GM21723 (cell line): ENCODE measurements at regions not wholly inside any gene's neighbourhood (a gene's known extent, or its start where the extent isn't known, plus 50 kb on each side); places are given as distances from the start of the nearest gene placed in this dataset.

Source experiments
- ATAC-seq: cut with Tn5 transposase; IDR thresholded peaks from one replicate; pipeline ENCODE4 v1.9.1; 2021; ENCODE audit warnings: mild to moderate bottlenecking, moderate library complexity; ENCODE audit not compliant: unreplicated experiment

- no peak for ATAC-seq
These were observed 146.8 kb downstream of the FAM43A start for GRCh38 chr3:194832346-194833104.

- no peak for ATAC-seq
These were observed 147.6 kb downstream of the FAM43A start for GRCh38 chr3:194833114-194833910.

DNA sequence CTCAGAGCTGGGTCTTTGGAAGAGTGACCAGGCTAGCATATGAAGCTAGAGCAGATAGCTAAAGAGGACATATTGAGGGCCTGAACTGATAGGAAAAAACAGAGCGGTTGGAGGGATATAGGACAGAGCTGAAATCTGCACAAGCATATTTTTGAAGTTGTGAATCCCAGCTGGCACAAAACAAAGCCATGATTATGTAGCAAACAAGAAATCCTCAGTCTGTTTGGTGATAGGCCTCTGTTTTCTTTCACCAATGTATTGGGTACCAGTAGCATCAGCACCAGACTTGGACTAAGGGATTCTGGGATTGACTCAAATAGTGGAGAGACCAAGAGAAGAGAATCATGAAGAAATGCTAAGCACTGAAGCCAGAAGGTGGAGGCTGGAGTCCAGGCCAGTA lies 151.0 kb downstream of the FAM43A start:
- ATAC-seq, result no peak

DNA sequence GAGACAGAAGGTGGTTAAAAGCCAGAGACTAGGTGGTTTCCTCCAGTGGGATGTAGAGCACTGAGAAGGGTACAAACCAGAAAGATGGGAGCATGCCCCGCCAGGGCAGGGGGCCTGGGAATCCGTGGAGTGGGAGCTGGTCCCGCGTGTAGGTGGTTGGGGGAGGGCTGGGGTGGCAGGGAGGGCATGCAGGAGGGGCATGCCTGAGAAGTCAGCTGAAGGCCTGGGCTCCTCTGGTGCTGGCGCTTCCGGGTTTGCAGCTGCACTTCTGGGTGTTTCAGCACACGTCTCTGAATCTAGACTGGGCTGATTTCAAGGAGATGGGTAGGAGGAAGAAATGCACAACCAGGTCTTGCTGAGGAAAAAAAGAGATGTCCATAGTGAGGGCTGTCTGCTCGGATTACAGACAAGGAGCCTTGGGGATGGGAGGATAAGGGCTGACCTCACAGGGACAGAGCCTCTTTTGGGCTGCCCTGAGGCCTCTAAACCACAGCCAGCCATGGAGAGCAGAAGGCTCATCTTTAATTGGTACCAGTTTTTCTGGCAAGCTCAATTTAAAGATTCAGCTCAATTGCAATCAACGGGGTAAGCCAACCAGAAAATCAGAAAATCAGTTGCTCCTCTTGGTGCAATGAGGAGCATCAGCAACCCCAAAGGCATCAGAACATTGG lies 151.9 kb downstream of the FAM43A start:
- ATAC-seq, result no peak

DNA sequence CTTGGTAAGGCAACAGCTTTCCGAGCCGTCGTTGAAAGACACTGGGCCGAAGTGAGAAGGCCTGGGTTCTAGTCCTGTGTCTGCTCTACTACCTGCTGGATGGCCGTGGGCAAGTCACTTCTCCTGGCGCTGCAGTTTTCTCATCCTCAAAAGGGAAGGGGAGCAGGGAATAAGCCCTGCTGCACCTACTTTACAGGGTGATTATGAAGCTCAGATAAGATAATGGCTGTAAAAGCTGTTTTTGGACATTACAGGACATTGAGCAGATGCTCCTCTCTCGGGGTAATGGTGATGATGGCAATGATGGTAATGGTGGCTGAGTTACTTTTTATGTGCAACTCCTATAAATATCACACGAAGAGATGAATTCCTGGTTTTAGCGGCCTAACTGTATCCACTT lies 152.6 kb downstream of the FAM43A start:
- ATAC-seq, result no peak

GRCh38 chr3:194840661-194841514 lies 155.2 kb downstream of the FAM43A start:
- no peak for ATAC-seq

DNA sequence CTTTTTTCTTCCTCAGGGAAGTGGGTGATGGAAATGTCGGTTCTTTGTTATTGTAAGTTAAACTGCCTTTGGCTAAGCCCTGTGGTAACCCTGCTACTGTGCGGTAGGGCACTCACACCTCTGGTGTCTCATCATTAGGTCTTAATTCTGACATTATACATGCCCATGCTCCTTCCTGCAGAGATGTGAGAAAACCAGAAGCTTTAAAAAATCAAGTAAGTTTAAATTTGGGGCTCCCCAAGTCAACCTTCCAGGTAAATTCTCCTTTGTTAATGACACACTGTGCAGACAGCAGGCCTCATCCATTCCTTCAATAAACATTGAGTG lies 155.8 kb downstream of the FAM43A start:
- no peak for ATAC-seq

DNA sequence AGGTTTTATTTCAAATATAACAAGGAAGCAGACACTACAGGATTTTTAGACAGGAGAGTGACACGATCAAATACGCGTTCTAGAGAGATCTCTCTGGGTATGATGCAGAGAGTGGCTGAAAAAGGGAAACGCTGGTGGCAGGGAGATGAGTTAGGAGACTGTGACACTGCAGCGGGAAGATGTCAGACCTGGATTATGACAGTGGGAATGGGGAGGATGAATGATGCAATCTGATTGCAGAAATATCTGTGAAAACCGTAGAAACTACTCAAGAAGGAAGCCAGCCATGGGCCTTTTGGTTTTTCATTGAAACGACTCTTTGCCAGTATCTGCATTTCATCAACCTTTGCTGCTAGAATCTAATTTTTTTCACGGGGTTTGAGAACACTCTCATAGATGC lies 157.9 kb downstream of the FAM43A start:
- no peak for ATAC-seq

- no peak for ATAC-seq
These were observed 158.4 kb downstream of the FAM43A start for GRCh38 chr3:194844046-194844445.

DNA sequence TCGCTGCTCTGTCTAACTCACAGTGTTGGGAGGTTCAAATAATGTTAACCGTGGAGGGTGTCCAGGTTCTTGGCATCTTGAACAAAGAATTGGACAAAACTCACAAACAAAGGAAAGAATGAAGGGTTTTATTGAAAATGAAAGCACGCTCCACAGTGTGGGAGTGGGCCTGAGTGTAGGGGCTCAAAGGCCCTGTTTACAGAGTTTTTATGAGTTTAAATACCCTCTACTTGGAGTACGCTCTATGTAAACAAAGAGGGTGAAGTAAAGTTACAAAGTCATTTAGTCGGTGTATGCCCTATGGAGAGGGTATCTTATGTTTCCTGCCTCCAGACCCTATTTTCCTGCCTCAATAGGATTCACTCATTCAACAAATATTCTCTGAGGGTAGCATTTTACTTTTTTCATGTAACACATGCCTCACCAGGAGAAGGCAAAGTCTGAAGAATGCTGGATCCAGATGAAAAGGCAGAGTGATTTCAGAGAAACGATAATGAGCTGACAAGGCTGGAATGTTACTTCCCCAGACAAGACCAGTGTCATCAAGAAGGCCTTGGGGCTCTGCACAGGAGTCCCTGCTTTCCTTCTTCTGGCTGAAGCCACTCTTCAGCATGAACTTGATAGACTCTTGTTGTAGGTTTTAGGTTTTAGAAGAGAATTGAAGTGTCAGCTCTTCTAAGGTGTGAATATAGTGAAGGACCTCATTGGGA lies 163.6 kb downstream of the FAM43A start:
- no peak for ATAC-seq

- ATAC-seq, result no peak
These were observed 165.6 kb downstream of the FAM43A start for GRCh38 chr3:194851254-194851653.

DNA sequence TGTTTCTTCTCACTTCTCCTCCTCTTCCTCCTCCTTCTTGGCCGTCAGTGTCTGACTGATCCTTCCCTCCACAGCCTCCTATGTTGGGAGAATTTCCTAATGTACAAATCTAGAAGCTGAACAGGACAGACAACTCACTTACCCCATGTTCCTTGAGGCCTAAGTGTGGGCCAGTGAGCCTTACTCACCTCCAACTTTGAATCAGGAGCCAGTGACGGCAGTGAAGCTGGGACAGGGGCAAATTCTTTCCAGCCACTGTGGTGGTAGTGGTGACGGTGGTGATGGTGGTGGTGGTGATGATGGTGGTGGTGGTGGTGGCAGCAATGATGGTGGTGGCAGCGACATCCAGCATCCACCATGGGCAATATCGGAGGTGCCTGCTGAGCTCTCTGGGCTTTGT lies 166.3 kb downstream of the FAM43A start:
- no peak for ATAC-seq

DNA sequence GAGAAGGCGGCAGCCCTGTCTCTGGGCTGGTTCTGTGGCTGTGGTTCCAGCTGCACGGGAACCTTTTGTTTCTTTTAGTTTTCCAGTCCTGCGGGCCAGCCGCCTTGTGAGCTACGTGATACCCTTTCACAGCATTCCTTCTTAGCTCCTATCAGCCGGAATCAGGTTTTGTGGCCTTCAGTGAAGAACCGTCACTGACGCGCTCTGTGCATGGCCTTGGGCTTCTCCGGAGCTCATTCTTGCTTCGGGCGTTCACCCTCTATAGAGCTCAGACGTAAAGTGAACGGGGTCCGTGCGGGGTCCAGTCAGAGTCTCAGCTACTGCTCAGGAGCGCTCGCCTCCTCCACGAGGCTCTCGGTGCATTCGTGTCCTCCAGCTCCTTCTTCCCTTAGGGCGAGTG lies 166.7 kb downstream of the FAM43A start:
- ATAC-seq, result no peak

- no peak for ATAC-seq
These were observed 167.3 kb downstream of the FAM43A start for GRCh38 chr3:194852831-194853508.

DNA sequence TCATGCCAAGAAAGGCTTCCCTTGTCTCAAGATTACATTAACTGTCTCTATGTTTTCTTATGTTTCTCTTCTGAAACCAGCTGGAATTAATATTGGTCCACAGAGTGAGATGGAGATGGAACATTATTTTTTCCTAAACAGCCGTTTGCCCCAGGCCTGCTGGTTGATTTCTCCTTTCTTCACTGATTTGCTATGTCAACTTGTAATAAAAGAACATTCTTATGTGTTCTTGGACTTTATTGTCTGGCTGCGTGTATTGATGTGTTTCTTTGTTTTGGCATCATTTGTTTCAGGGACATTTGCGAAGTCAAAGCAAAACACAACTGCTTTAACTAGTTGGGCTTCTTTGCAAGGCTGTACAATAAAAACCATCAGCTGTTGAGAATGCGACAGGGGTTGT lies 168.5 kb downstream of the FAM43A start:
- no peak for ATAC-seq

GRCh38 chr3:194854659-194855390 lies 169.1 kb downstream of the FAM43A start:
- no peak for ATAC-seq

DNA sequence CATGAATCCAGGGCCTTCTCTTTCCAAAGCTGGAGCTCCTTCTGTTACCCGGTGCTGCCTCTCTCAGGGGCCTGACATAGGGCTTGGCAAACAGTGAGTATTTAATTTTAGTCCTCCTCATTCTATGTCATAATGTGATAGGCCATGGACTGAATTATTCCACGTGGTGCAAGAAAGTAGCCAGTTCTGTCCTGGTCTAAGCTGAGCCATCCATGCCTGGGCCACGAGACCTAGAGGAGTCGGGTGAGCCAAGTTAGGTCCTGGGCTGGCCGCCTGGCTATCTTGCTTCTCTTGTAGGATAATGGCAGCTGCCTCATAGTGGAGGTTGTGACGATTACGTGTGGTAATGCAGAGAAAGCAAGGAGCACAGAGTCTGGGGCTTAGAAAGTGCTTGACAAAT lies 170.6 kb downstream of the FAM43A start:
- ATAC-seq, result no peak

- ATAC-seq, result no peak
These were observed 171.9 kb downstream of the FAM43A start for GRCh38 chr3:194857469-194858113.

DNA sequence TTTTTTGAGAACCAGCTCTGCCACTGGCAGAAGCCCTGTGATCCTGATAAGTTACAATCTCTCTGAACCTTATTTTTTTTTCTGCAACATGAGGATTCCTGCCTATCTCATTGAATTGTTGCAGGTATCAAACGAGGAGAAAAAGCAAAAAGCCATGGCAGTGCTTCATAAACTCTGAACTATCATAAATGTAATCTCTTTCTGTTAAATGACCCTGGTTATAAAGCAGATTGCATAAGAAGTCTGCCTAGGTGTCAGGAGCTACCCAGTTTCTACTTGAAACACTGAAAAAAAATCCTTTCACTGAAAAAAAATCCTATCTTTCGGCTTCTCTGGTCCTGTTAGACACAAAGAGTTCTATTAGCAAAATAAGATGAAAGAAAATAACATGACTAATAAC lies 172.7 kb downstream of the FAM43A start:
- no peak for ATAC-seq
